Neural progenitor cell (in vitro differentiated cells): ENCODE measurements at regions not wholly inside any gene's neighbourhood (a gene's known extent, or its start where the extent isn't known, plus 50 kb on each side); places are given as distances from the start of the nearest gene placed in this dataset.
A peak's percentile ranks its signal among the peaks of the same experiment; 100 is the strongest.

Source experiments
- DNase-seq: peaks from one replicate; pipeline ENCODE4 v3.0.0-alpha.2; 2016; ENCODE audit warnings: low spot score
- H2AFZ ChIP-seq: fragments of 200-600 bp; sonication (generic); replicated peaks from 2 replicates; pipeline ENCODE4 v1.6.1; 2016; ENCODE audit warnings: antibody characterized with exemption
- H3F3A ChIP-seq: fragments of 200-600 bp; sonication (generic); 2 replicates; pipeline ENCODE4 v1.6.1; 2016; ENCODE audit warnings: antibody characterized with exemption, low read depth
- H3K27ac ChIP-seq: fragments of 200-600 bp; sonication (generic); 2 replicates; pipeline ENCODE4 v1.5.1; 2016; ENCODE audit warnings: mild to moderate bottlenecking
- H3K27me3 ChIP-seq: fragments of 200-600 bp; sonication (generic); 2 replicates; pipeline ENCODE4 v1.6.1; 2016; ENCODE audit warnings: mild to moderate bottlenecking, moderate library complexity
- H3K36me3 ChIP-seq: fragments of 200-600 bp; sonication (generic); 2 replicates; pipeline ENCODE4 v1.5.1; 2016
- H3K4me1 ChIP-seq: fragments of 200-600 bp; sonication (generic); 2 replicates; pipeline ENCODE4 v1.6.1; 2016; ENCODE audit warnings: mixed run types
- H3K4me2 ChIP-seq: fragments of 200-600 bp; sonication (generic); 2 replicates; pipeline ENCODE4 v1.6.1; 2016
- H3K4me3 ChIP-seq: fragments of 200-600 bp; sonication (generic); 2 replicates; pipeline ENCODE4 v1.5.1; 2016
- H3K79me2 ChIP-seq: fragments of 200-600 bp; sonication (generic); 2 replicates; pipeline ENCODE4 v1.6.1; 2016; ENCODE audit warnings: low read depth
- H3K9ac ChIP-seq: fragments of 200-600 bp; sonication (generic); 2 replicates; pipeline ENCODE4 v1.6.1; 2016
- H3K9me3 ChIP-seq: fragments of 200-600 bp; sonication (generic); 2 replicates; pipeline ENCODE4 v1.5.1; 2016; ENCODE audit warnings: low read depth
- H4K20me1 ChIP-seq: fragments of 200-600 bp; sonication (generic); 2 replicates; pipeline ENCODE4 v1.6.1; 2016; ENCODE audit warnings: low read depth
- H3K27ac Mint-ChIP-seq: 3 replicates; pipeline ENCODE4 v1.8.0; 2021; ENCODE audit warnings: mixed read lengths
- H3K27me3 Mint-ChIP-seq: 2 replicates; pipeline ENCODE4 v1.8.0; 2022; ENCODE audit warnings: low read depth, mild to moderate bottlenecking, inconsistent platforms, moderate library complexity, mixed read lengths; ENCODE audit not compliant: insufficient read depth
- H3K36me3 Mint-ChIP-seq: 3 replicates; pipeline ENCODE4 v1.8.0; 2021; ENCODE audit warnings: mixed read lengths
- H3K4me1 Mint-ChIP-seq: 3 replicates; pipeline ENCODE4 v1.8.0; 2021; ENCODE audit warnings: mixed read lengths
- H3K4me3 Mint-ChIP-seq: 3 replicates; pipeline ENCODE4 v1.8.0; 2021; ENCODE audit warnings: mild to moderate bottlenecking, moderate library complexity, mixed read lengths
- H3K9me3 Mint-ChIP-seq: 3 replicates; pipeline ENCODE4 v1.8.0; 2020; ENCODE audit warnings: mixed read lengths
- CTCF ChIP-seq: fragments of 200-600 bp; sonication (generic); IDR thresholded peaks from 2 replicates; pipeline ENCODE4 v1.5.1; 2017; ENCODE audit warnings: antibody characterized with exemption, mild to moderate bottlenecking
- EZH2 ChIP-seq: fragments of 200-600 bp; sonication (generic); IDR thresholded peaks from 2 replicates; pipeline ENCODE4 v1.6.1; 2017; ENCODE audit warnings: antibody characterized with exemption, mild to moderate bottlenecking, moderate library complexity
- EZH2phosphoT487 ChIP-seq: fragments of 200-600 bp; sonication (generic); IDR thresholded peaks from 2 replicates; pipeline ENCODE4 v1.6.1; 2017; ENCODE audit warnings: antibody characterized with exemption

DNA sequence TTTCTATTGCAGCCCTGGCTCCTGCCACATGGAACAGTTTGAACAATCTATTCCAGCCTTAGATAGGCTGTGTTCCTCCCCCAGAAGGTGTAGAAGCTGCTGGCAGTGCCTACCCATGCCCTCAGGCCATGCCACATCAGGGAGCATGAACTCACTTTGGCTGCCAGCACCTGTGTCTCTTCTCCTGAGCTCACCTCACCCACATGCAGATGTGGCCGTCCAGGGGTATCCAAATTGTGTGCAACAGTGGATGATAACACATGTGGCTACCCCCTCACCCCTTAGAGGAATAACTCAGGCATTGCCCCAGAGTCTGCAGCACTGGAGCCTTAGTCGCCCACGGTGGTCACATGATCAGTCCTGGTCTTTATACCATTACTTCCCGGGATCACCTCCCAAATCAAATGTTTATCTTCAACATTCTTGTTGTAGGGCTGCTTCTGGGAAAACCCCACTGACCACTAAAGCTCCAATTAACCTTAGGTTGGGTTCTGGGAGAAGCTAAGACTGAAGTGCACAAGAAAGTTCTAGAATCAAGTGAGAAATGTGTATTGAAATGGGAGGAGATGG lies 110.4 kb downstream of the BANF2 start:
- H3K4me3 ChIP-seq, result no peak overlapping the region
- Mint-ChIP-seq H3K9me3 (no peaks in the 10 kb centered on the region), H3K4me3 (no peak overlapping the region), H3K27ac (no peak overlapping the region), H3K27me3 (peaks cover 7% of the 10 kb centered on the region), H3K4me1 (peaks cover 28% of the 10 kb centered on the region), H3K36me3 (peaks cover under 1% of the 10 kb centered on the region)
- no peak overlapping the region for H3K4me2 ChIP-seq
- DNase-seq, result no peak
- H3K9me3 ChIP-seq, result no peaks in the 10 kb centered on the region
- H3K79me2 ChIP-seq, result no peaks in the 10 kb centered on the region
- TF ChIP-seq EZH2, result no peak
- no peak for TF ChIP-seq CTCF
- TF ChIP-seq EZH2phosphoT487, result no peak
- H3K9ac ChIP-seq, result no peak overlapping the region
- H3F3A ChIP-seq, result no peaks in the 10 kb centered on the region
- no peaks in the 10 kb centered on the region for H4K20me1 ChIP-seq
- no peaks in the 10 kb centered on the region for H3K27me3 ChIP-seq
- H2AFZ ChIP-seq, result no peak overlapping the region
- H3K36me3 ChIP-seq, result no peaks in the 10 kb centered on the region
- H3K27ac ChIP-seq, result no peak overlapping the region
- no peaks in the 10 kb centered on the region for H3K4me1 ChIP-seq

GRCh38 chr20:17809362-17810061 lies 109.7 kb downstream of the BANF2 start:
- no peaks in the 10 kb centered on the region for H3K36me3 ChIP-seq
- Mint-ChIP-seq H3K9me3 (no peaks in the 10 kb centered on the region), H3K4me1 (peaks cover 28% of the 10 kb centered on the region), H3K36me3 (peaks cover 2% of the 10 kb centered on the region), H3K27me3 (peaks cover 8% of the 10 kb centered on the region), H3K27ac (no peak overlapping the region), H3K4me3 (no peak overlapping the region)
- no peaks in the 10 kb centered on the region for H3F3A ChIP-seq
- H3K4me3 ChIP-seq, result no peak overlapping the region
- no peak overlapping the region for H2AFZ ChIP-seq
- no peak for TF ChIP-seq EZH2
- TF ChIP-seq EZH2phosphoT487, result no peak
- TF ChIP-seq CTCF, result no peak
- H4K20me1 ChIP-seq, result no peaks in the 10 kb centered on the region
- H3K9ac ChIP-seq, result no peak overlapping the region
- no peaks in the 10 kb centered on the region for H3K79me2 ChIP-seq
- DNase-seq, result no peak
- H3K9me3 ChIP-seq, result no peaks in the 10 kb centered on the region
- no peak overlapping the region for H3K4me2 ChIP-seq
- no peaks in the 10 kb centered on the region for H3K4me1 ChIP-seq
- no peak overlapping the region for H3K27ac ChIP-seq
- H3K27me3 ChIP-seq, result no peaks in the 10 kb centered on the region

DNA sequence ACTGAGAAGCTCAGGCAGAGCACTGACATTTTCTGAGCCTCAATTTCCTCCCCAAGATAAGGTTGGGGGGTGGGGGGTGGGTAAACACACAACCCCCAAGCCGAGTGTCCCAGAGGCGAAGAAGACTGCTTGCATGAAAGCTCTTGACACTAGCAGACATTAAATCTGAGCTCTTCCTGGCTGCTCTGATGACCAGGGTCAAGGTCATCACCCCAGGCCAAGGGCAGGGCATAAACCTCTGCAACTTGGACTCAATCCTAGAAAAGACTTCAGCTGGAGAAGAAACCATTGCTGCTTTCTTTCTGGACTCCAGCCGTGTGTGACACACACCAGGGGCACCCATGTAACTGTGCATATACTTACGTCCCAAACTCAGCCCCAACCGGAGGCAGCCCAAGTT lies 109.0 kb downstream of the BANF2 start:
- Mint-ChIP-seq H3K4me1 (peaks cover 28% of the 10 kb centered on the region), H3K9me3 (no peaks in the 10 kb centered on the region), H3K4me3 (no peak overlapping the region), H3K36me3 (peaks cover 2% of the 10 kb centered on the region), H3K27me3 (peaks cover 7% of the 10 kb centered on the region), H3K27ac (peak overlapping the region; percentile 2)
- H3K9me3 ChIP-seq, result no peaks in the 10 kb centered on the region
- H3K36me3 ChIP-seq, result no peaks in the 10 kb centered on the region
- H3K9ac ChIP-seq, result no peak overlapping the region
- no peak for DNase-seq
- no peaks in the 10 kb centered on the region for H3K27me3 ChIP-seq
- H3F3A ChIP-seq, result no peaks in the 10 kb centered on the region
- no peak overlapping the region for H2AFZ ChIP-seq
- TF ChIP-seq EZH2 (no peak), EZH2phosphoT487 (no peak), CTCF (no peak)
- H3K4me3 ChIP-seq, result no peak overlapping the region
- no peak overlapping the region for H3K4me2 ChIP-seq
- no peaks in the 10 kb centered on the region for H3K79me2 ChIP-seq
- no peaks in the 10 kb centered on the region for H3K4me1 ChIP-seq
- H3K27ac ChIP-seq, result no peak overlapping the region
- no peaks in the 10 kb centered on the region for H4K20me1 ChIP-seq
